Activated naive CD4-positive, alpha-beta T cell treated with anti-CD3 and anti-CD28 coated beads, Interleukin-2, amount 10 ng/mL, durations not matched to agents 7 days and 5 days (primary cell): ENCODE measurements at regions not wholly inside any gene's neighbourhood (a gene's known extent, or its start where the extent isn't known, plus 50 kb on each side); places are given as distances from the start of the nearest gene placed in this dataset.
"Not testable (repeated sequence)": the region's sequence is repeated elsewhere in the genome, so short reads cannot be mapped to it uniquely, and the experiment has no call there.

ENCODE experiments used
- CTCF ChIA-PET: fragments of 350-600 bp; sonication (Branson Sonifier 250); formaldehyde crosslinking; loops from one replicate; lab custom pipeline; 2021; ENCODE audit warnings: antibody characterized with exemption; lab: Charles Lee
- DNase-seq: peaks from one replicate; pipeline ENCODE4 v3.0.0-alpha.2; 2020
- H3K27ac Mint-ChIP-seq: one replicate; pipeline ENCODE4 v1.8.0; 2021; ENCODE audit warnings: mild to moderate bottlenecking, moderate library complexity, mixed read lengths
- H3K27me3 Mint-ChIP-seq: one replicate; pipeline ENCODE4 v1.8.0; 2021; ENCODE audit warnings: mild to moderate bottlenecking, mixed read lengths
- H3K36me3 Mint-ChIP-seq: one replicate; pipeline ENCODE4 v1.8.0; 2021; ENCODE audit warnings: mixed read lengths
- H3K4me1 Mint-ChIP-seq: one replicate; pipeline ENCODE4 v1.8.0; 2021; ENCODE audit warnings: mixed read lengths
- H3K4me3 Mint-ChIP-seq: one replicate; pipeline ENCODE4 v1.8.0; 2021; ENCODE audit warnings: mild to moderate bottlenecking, moderate library complexity, mixed read lengths
- H3K9me3 Mint-ChIP-seq: one replicate; pipeline ENCODE4 v1.8.0; 2021; ENCODE audit warnings: mixed read lengths

DNA sequence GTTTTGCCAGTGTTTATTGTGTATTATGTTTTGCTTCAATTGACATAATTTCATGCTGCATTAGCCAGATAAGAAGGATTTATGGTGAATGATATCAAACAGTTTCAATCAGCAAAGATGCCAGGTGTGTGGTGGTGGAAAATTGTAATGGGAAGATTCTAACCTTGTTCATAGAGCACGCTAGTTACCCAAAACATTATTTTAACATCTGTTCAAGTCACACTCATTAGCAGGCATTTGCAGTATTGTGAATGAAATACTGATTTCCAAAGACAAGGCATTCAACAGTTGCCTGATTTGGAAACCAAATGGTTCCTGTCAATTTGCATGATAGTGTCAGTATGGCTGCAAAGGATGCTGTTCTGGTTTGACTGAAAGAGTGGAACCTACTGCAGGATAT lies 129.7 kb downstream of the EPC1 start:
- CTCF ChIA-PET = no interaction called here
- Mint-ChIP-seq H3K27me3 (no peaks in the 10 kb centered on the region), H3K4me3 (no peak overlapping the region)

DNA sequence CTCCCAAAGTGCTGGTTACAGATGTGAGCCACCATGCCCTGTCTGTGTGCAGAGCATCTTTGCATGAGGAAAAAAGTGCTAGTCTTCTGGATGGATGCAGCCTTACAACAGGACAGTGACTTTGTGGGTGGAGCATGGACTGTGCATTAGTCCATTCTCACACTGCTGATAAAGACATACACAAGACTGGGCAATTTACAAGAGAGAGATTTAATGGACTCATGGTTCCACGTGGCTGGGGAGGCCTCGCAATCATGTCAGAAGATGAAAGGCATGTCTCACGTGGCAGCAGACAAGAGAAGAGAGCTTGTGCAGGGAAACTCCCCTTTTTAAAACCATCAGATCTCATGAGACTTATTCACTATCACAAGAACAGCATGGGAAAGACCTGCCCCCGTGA lies 133.1 kb downstream of the EPC1 start:
- H3K4me3 Mint-ChIP-seq, H3K36me3 Mint-ChIP-seq, H3K27me3 Mint-ChIP-seq, H3K27ac Mint-ChIP-seq, H3K4me1 Mint-ChIP-seq, DNase-seq, H3K9me3 Mint-ChIP-seq, CTCF ChIA-PET: not testable (repeated sequence)

More for the DNA sequence above, 129.7 kb downstream of the EPC1 start:
- H3K9me3 Mint-ChIP-seq = peaks cover 12% of the 10 kb centered on the region
- H3K36me3 Mint-ChIP-seq = no peaks in the 10 kb centered on the region
- H3K4me1 Mint-ChIP-seq = no peaks in the 10 kb centered on the region
- DNase-seq = no peak
- no peak overlapping the region for H3K27ac Mint-ChIP-seq

DNA sequence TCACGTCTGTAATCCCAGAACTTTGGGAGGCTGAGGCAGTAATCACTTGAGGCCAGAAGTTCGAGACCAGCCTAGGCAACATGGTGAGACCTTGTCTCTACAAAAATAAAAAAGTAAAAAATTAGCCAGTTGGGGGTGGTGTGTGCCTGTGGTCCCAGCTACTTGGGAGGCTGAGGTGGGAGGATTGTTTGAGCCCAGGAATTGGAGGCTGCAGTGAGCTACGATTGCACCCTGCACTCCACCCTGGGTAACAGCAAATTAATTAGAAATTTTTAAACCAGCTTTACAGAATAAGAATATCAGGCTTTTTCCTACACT lies 136.0 kb downstream of the EPC1 start:
- H3K4me3 Mint-ChIP-seq = no peak overlapping the region
- no peaks in the 10 kb centered on the region for H3K27me3 Mint-ChIP-seq
- DNase-seq = no peak
- H3K4me1 Mint-ChIP-seq = no peaks in the 10 kb centered on the region
- no peaks in the 10 kb centered on the region for H3K9me3 Mint-ChIP-seq
- H3K36me3 Mint-ChIP-seq = no peaks in the 10 kb centered on the region
- no peak overlapping the region for H3K27ac Mint-ChIP-seq
- CTCF ChIA-PET = interaction anchor here (0.8 to 2.0 kb wide), 11 partner anchors 9 to 349 kb away, joined by 3 to 8 read pairs (median 4); no protein-coding TSS in a partner anchor

DNA sequence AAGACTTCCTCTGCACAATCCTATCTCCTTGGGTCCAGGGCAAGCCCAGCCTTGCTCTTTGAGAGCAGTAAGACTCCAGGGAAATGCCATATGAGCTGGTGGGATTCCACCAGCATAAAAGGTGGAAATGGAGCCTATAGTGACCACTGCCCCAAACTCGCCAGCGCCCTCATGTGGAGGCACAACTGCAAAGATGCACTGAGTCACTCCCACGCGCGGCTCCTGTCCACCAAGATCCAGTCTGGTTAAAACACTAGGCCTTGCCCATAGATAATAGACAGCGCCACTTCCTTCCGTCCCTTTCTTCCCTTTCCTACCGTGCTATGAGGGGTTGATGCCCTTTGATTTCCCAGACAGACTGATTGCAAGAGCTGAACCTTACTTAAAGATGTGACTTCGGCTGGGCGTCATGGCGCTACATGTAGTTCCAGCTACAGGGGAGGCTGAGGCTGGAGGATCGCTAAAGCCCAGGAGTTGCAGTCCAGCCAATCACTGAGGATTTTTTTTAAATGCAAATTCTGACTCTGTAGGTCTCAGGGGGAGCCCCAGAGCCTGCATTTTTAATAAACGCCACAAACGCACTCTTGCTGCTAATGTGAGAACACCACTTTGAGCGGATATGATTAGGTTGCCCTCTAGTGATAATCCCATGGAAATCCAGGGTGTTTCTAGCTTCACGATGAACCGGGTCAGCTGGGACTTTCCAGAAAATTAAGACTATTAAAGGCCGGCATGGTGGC lies 136.5 kb downstream of the EPC1 start:
- Mint-ChIP-seq H3K4me1 (no peaks in the 10 kb centered on the region), H3K27me3 (no peaks in the 10 kb centered on the region), H3K4me3 (no peak overlapping the region), H3K9me3 (no peaks in the 10 kb centered on the region), H3K27ac (no peak overlapping the region), H3K36me3 (no peaks in the 10 kb centered on the region)
- CTCF ChIA-PET = interaction anchor here (0.8 to 2.0 kb wide), 11 partner anchors 9 to 348 kb away, joined by 3 to 8 read pairs (median 4); no protein-coding TSS in a partner anchor
- no peak for DNase-seq

DNA sequence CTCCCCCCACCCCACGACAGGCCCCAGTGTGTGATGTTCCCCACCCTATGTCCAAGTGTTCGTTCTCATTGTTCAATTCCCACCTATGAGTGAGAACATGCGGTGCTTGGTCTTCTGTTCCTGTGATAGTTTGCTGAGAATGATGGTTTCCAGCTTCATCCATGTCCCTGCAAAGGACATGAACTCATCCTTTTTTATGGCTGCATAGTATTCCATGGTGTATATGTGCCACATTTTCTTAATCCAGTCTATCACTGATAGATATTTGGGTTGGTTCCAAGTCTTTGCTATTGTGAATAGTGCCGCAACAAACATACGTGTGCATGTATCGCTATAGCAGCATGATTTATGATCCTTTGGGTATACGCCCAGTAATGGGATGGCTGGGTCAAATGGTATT lies 139.0 kb downstream of the EPC1 start:
- CTCF ChIA-PET, H3K9me3 Mint-ChIP-seq, H3K36me3 Mint-ChIP-seq: not testable (repeated sequence)

DNA sequence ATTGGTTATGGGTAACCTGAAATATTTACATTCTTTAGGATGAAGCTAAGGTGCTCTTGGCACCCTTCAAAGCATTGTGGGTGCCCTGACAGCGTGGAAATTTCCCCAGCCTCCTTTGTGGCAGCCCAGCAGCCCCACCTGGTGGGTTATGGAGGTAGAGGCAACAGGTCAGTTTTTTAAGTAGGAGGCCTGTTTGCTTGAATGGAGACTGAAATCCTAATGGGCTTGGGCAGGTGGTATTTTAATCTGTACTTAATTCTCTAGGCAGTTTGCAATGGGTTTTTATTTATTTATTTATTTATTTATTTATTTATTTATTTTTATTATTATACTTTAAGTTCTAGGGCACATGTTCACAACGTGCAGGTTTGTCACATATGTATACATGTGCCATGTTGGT lies 139.4 kb downstream of the EPC1 start:
- H3K4me1 Mint-ChIP-seq = no peaks in the 10 kb centered on the region
- no peak overlapping the region for H3K4me3 Mint-ChIP-seq
- no peaks in the 10 kb centered on the region for H3K27me3 Mint-ChIP-seq
- H3K27ac Mint-ChIP-seq = no peak overlapping the region
- H3K36me3 Mint-ChIP-seq = no peaks in the 10 kb centered on the region
- CTCF ChIA-PET = no interaction called here
- DNase-seq = peak; percentile 73
- no peaks in the 10 kb centered on the region for H3K9me3 Mint-ChIP-seq

More for the DNA sequence above, 139.0 kb downstream of the EPC1 start:
- not testable (repeated sequence) for H3K27me3 Mint-ChIP-seq, H3K27ac Mint-ChIP-seq, H3K4me1 Mint-ChIP-seq, DNase-seq, H3K4me3 Mint-ChIP-seq

DNA sequence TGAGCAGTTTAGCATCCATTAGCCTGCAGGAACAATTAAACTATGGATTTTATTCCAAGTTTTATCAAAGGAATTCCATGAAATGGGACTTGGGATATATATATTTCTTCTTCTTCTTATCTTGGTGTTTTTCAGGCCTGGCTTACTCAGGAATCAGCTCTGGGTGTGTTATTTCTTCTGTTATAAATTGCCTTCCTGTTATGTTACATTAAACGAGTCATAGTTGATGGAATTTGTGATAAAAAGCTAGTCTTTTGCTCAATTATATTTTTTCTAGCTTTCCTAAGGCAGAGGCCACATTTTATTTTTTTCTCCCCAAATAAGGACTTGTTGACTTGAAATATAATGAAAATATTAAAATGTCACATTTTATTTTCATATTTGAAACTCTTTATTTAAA lies 141.3 kb downstream of the EPC1 start:
- CTCF ChIA-PET = interaction anchor here (0.6 to 1.2 kb wide), 3 partner anchors 15 to 370 kb away, joined by 3 to 4 read pairs (median 4); no protein-coding TSS in a partner anchor
- H3K27ac Mint-ChIP-seq = no peak overlapping the region

DNA sequence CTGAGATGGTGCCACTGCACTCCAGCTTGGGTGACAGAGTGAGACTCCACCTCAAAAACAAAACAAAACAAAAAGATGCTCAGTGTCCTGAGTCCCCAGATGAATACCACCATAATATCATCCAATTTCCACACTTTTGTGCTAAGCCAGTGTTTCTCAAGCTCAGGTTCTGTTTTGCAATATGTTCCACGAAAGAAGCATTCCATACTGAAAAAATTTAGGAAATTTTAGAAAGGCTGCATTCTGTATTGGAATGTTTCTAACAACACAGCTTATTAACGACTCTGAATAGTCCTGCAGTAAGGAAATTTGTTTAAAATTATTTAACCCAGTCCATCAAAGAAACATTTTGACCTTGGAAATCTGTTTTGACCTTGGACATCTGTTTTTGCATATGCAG lies 142.4 kb downstream of the EPC1 start:
- Mint-ChIP-seq H3K4me1 (no peaks in the 10 kb centered on the region), H3K27me3 (no peaks in the 10 kb centered on the region), H3K4me3 (no peak overlapping the region), H3K27ac (no peak overlapping the region), H3K36me3 (no peaks in the 10 kb centered on the region), H3K9me3 (no peaks in the 10 kb centered on the region)
- no peak for DNase-seq
- CTCF ChIA-PET = interaction anchor here (1.0 to 1.2 kb wide), 2 partner anchors 343 to 369 kb away, joined by 3 to 4 read pairs; no protein-coding TSS in a partner anchor

More for the DNA sequence above, 141.3 kb downstream of the EPC1 start:
- Mint-ChIP-seq H3K4me1 (no peaks in the 10 kb centered on the region), H3K4me3 (no peak overlapping the region), H3K36me3 (no peaks in the 10 kb centered on the region), H3K9me3 (no peaks in the 10 kb centered on the region), H3K27me3 (no peaks in the 10 kb centered on the region)
- DNase-seq = no peak

DNA sequence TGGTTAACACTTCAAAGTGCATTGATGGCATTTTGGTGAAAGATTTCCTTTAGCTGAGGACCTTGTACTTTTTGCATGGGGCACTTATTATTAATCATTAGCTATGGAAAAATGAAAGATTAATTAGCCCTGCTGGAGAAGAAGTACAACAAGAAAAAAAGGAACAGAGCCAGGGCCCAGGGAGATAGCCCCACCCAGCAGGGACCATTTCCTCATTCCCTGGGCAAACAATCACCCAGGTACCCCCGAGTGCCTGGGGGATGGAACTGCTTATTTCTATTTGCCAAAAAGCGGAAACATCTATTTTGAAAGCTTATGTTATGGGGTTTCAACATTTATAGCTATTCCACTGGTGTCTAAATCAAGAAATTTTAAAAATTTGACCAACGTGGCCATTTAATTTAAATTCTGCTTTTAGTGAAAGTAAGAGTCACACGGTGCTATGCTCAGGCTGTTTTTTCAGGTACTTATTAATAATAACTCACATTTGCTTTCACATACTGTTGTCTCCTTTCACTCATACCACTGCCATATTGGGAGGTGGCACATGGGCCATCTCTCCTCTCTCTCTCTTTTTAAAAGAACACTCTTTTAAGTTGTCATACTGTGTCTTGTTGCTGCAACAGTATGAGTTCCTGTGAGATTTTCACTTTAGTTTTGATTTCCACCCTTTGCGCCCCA lies 143.6 kb upstream of the KIF5B start:
- Mint-ChIP-seq H3K9me3 (no peaks in the 10 kb centered on the region), H3K27ac (no peak overlapping the region), H3K36me3 (no peaks in the 10 kb centered on the region), H3K27me3 (no peaks in the 10 kb centered on the region), H3K4me3 (no peak overlapping the region), H3K4me1 (no peaks in the 10 kb centered on the region)
- CTCF ChIA-PET = interaction anchor here (0.7 to 1.5 kb wide), 3 partner anchors 10 to 29 kb away, joined by 3 to 4 read pairs (median 4); no protein-coding TSS in a partner anchor
- no peak for DNase-seq

DNA sequence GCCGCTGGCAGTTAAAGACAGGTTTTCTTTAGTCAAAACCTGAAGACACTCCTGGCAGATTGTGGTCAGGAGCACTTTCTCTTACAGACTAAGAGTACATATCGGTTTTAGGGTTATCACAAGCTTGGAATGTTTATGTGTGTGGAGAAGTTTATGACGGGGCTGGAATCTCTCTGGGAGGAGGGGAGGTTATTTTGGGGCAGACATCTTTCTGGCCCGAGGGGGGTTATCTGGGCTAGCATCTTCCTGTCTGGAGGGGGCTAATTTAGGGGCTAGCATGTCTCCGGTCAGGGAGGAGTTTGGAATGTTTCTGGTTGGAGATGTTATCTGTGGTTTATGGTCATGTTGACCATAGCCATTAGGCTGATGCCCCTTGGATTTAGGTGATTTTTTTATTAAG lies 141.2 kb upstream of the KIF5B start:
- no peak for DNase-seq
- H3K4me3 Mint-ChIP-seq = no peak overlapping the region
- H3K9me3 Mint-ChIP-seq = no peaks in the 10 kb centered on the region
- H3K27ac Mint-ChIP-seq = no peak overlapping the region
- no peaks in the 10 kb centered on the region for H3K27me3 Mint-ChIP-seq
- no peaks in the 10 kb centered on the region for H3K4me1 Mint-ChIP-seq
- CTCF ChIA-PET = no interaction called here
- H3K36me3 Mint-ChIP-seq = no peaks in the 10 kb centered on the region

DNA sequence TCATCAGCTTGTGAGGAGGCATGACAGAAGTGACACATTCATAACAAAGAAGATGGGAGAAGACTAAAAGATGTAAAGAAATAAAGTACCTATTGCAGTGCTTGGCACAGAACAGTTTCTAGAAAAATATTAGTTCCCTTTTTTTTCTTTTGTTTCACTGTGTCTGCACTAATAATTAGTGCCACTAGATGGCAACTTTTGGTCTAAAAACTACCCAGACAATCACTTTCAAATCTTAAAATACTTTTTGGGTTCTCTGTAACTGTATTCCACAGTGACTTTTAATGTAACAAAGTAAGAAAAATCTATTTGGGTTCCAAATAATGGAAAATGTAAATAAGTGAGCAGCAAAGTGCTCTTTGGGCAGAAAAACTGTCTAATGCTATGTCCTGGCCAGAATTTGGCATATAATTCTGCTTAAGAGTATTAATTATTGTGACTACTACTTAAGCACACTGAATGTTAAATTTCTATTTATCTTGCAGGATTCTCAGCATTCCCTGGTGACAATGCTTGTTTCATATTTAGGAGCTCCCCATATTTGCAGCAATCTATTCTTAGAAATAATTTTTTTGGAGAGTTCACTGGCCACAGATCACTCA lies 134.8 kb upstream of the KIF5B start:
- no peak for DNase-seq
- CTCF ChIA-PET = interaction anchor here (0.6 to 1.6 kb wide), 10 partner anchors 9 to 250 kb away, joined by 3 to 7 read pairs (median 4); no protein-coding TSS in a partner anchor
- no peak overlapping the region for H3K27ac Mint-ChIP-seq
- no peaks in the 10 kb centered on the region for H3K27me3 Mint-ChIP-seq
- H3K9me3 Mint-ChIP-seq = no peaks in the 10 kb centered on the region
- peaks cover 2% of the 10 kb centered on the region for H3K4me1 Mint-ChIP-seq
- no peaks in the 10 kb centered on the region for H3K36me3 Mint-ChIP-seq
- H3K4me3 Mint-ChIP-seq = no peak overlapping the region

DNA sequence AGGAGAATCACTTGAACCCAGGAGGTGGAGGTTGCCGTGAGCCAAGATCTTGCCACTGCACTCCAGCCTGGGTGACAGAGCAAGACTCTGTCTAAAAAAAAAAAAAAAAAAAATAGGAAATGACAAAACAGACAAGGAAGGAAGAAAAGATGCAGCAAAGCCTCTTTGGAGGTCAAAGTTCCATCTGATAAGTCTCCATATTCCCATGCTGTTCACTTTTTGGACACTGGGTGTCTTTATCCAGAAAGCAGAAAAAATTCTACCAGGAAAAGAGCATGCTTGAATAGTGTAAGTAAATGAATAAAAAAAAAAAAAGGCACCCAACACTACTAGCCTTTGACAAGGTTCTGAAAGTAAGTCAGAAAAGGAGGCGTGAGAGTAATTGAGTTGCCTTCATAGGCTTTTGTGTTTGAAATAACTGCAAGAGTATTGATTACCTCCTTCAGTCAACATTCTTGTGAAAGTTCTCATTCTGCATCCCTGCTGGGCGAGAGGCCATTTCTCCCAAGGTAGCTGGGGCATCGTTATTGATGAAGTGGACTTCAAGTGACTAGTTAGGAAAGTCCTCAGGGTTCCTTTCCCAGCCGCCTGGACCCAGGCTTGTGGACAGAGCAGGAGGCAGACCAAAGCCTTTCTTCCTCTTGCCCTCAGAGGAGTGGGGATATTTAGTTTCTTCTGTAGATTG lies 133.3 kb upstream of the KIF5B start:
- H3K27ac Mint-ChIP-seq = no peak overlapping the region
- no peaks in the 10 kb centered on the region for H3K36me3 Mint-ChIP-seq
- DNase-seq = no peak
- CTCF ChIA-PET = interaction anchor here (1.3 to 1.5 kb wide), 3 partner anchors 10 to 249 kb away, joined by 3 to 4 read pairs (median 4); no protein-coding TSS in a partner anchor
- H3K4me1 Mint-ChIP-seq = peaks cover 2% of the 10 kb centered on the region
- no peak overlapping the region for H3K4me3 Mint-ChIP-seq
- H3K9me3 Mint-ChIP-seq = no peaks in the 10 kb centered on the region
- no peaks in the 10 kb centered on the region for H3K27me3 Mint-ChIP-seq

DNA sequence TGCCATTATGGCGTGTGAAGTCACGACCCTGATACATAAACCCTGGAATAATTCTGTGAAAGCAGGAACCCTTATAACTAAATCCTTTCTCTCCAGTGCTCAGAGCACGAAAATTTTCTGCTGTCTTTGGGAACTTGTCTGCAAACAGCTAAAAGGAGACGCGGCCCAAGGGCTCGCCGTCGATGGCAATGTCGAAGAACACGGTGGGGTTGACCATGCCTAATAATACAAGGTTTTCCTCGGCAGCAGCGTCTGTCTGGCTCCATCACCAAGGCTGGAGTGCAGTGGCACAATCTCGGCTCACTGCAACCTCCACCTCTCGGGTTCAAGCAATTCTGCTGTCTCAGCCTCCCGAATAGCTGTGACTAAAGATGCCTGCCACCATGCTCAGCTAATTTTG lies 132.4 kb upstream of the KIF5B start:
- H3K4me3 Mint-ChIP-seq, DNase-seq, H3K27me3 Mint-ChIP-seq, H3K4me1 Mint-ChIP-seq, H3K27ac Mint-ChIP-seq, H3K9me3 Mint-ChIP-seq, H3K36me3 Mint-ChIP-seq, CTCF ChIA-PET: not testable (repeated sequence)

DNA sequence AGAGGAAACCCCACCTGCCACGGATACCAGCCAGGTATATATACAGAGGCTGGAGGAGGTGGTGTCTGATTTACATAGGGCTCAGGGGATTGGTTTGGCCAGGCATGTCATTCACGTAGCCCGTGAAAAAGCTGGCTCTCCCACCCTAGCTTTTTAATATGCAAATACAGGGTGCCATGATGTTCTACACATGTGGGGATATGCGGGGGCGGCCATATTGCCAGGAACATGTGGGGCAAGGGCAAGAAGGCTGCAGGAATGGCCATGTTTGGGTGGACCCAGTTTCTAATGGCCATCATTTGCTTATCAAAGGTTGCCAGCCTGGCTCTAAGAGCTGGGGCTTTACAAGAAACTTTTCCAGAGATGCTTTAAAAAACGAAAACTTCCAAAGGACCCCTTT lies 131.5 kb upstream of the KIF5B start:
- no peak overlapping the region for H3K4me3 Mint-ChIP-seq
- no peaks in the 10 kb centered on the region for H3K9me3 Mint-ChIP-seq
- H3K27ac Mint-ChIP-seq = no peak overlapping the region
- CTCF ChIA-PET = no interaction called here
- H3K27me3 Mint-ChIP-seq = no peaks in the 10 kb centered on the region
- H3K4me1 Mint-ChIP-seq = peaks cover 2% of the 10 kb centered on the region
- DNase-seq = no peak
- H3K36me3 Mint-ChIP-seq = no peaks in the 10 kb centered on the region
